ENCODE measurements at regions not wholly inside any gene's neighbourhood (a gene's known extent, or its start where the extent isn't known, plus 50 kb on each side); places are given as distances from the start of the nearest gene placed in this dataset.
"Not testable (repeated sequence)": the region's sequence is repeated elsewhere in the genome, so short reads cannot be mapped to it uniquely, and the experiment has no call there.

DNA sequence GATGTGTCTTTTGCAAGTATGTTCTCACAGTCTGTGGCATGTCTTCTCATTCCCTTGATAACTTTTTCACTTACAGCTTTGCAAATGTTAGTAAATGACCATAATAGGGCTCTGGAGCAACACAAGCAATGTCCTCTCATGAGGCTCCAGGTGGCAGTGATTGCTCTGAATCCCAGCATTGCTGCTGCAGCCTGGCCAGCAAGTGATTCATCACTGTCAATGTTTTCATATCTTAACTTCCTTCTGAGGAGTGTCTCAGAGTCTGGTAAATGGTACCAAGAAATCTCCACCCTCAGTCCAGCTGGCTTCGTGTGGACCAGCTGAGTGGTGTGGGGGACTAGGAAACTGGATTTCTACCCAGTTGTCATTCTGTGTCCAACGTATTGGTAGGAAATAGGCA, 139.6 kb downstream of the MYLK4 start:
- Mint-ChIP-seq H3K9me3 (peaks cover 6% of the 10 kb centered on the region), H3K4me3 (no peak overlapping the region), H3K27me3 (ENCODE audit: insufficient read depth) (peaks cover 38% of the 10 kb centered on the region), H3K27ac (no peak overlapping the region), H3K36me3 (ENCODE audit: low read depth) (no peaks in the 10 kb centered on the region), H3K4me1 (ENCODE audit: low read depth) (no peaks in the 10 kb centered on the region)
- no peak for DNase-seq (ENCODE audit: low spot score)
- intact Hi-C loops (cut with micrococcal nuclease) = no loop called here

DNA sequence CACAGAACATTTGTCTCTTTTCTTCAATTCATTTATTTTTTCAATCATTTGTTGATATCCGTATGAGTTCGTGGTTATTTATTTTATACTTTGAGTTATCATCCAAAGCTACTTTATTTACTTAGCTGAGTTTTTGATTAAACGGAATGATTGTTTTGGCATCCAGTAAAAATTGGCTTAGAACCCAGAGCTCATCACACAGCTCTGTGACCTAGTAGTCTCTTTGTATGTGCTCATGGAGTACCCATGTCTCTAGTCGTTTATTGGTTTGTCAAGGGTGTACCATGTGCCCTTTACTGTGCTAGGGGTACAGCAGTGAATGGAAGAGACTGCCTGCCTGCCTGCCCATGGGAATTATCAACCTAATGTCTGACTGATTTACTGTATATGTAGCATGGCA, 142.2 kb downstream of the MYLK4 start:
- H3K27me3 Mint-ChIP-seq (ENCODE audit: insufficient read depth) = peaks cover 34% of the 10 kb centered on the region
- H3K4me1 Mint-ChIP-seq (ENCODE audit: low read depth) = no peaks in the 10 kb centered on the region
- no peak overlapping the region for H3K27ac Mint-ChIP-seq
- intact Hi-C loops (cut with micrococcal nuclease) = no loop called here
- H3K9me3 Mint-ChIP-seq = no peaks in the 10 kb centered on the region
- no peaks in the 10 kb centered on the region for H3K36me3 Mint-ChIP-seq (ENCODE audit: low read depth)
- no peak for DNase-seq (ENCODE audit: low spot score)
- H3K4me3 Mint-ChIP-seq = no peak overlapping the region

DNA sequence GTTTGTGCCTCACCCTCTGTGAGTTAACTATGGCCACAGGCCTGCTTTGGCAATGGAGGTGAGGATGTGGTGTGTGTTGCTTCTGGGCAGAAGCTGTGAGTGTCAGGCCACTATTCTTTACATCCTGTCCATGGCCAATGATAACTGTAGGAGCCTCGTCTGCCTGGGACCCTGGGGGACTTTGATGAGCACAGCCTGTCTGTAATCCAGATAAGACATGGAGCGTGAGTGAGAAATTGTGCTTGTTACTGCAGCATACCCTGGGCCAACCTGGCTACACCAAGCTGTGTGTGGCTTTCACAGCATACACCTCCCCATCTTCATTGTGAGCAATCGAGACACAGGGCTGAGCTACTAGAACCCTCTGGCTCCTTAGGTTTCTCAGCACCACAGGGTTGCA, 150.4 kb downstream of the MYLK4 start:
- no peaks in the 10 kb centered on the region for H3K4me1 Mint-ChIP-seq (ENCODE audit: low read depth)
- peaks cover 25% of the 10 kb centered on the region for H3K27me3 Mint-ChIP-seq (ENCODE audit: insufficient read depth)
- H3K27ac Mint-ChIP-seq = no peak overlapping the region
- intact Hi-C loops (cut with micrococcal nuclease) = no loop called here
- no peaks in the 10 kb centered on the region for H3K36me3 Mint-ChIP-seq (ENCODE audit: low read depth)
- no peak overlapping the region for H3K4me3 Mint-ChIP-seq
- DNase-seq (ENCODE audit: low spot score) = no peak
- H3K9me3 Mint-ChIP-seq = no peaks in the 10 kb centered on the region

DNA sequence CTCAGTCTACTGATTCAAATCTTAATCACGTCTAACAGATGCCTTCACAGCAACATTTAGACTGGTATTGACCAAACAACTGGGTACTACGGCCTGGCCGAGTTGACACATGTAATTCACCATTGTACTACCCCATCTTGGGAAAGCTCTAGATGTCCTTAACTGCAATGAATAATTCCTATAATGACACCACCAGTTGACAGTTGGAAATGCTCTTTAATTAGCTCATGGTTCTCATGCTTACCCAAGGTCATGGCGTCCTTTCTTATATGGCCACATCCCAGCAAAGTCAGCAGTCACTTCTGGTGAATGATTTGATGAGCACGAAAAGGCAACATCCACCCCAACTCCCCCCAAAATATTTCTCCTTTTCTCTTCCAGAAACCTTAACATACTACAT, 150.9 kb downstream of the MYLK4 start:
- H3K4me1 Mint-ChIP-seq (ENCODE audit: low read depth) = no peaks in the 10 kb centered on the region
- H3K9me3 Mint-ChIP-seq = no peaks in the 10 kb centered on the region
- H3K36me3 Mint-ChIP-seq (ENCODE audit: low read depth) = no peaks in the 10 kb centered on the region
- H3K27me3 Mint-ChIP-seq (ENCODE audit: insufficient read depth) = peaks cover 22% of the 10 kb centered on the region
- DNase-seq (ENCODE audit: low spot score) = no peak
- intact Hi-C loops (cut with micrococcal nuclease) = no loop called here
- no peak overlapping the region for H3K27ac Mint-ChIP-seq
- no peak overlapping the region for H3K4me3 Mint-ChIP-seq

DNA sequence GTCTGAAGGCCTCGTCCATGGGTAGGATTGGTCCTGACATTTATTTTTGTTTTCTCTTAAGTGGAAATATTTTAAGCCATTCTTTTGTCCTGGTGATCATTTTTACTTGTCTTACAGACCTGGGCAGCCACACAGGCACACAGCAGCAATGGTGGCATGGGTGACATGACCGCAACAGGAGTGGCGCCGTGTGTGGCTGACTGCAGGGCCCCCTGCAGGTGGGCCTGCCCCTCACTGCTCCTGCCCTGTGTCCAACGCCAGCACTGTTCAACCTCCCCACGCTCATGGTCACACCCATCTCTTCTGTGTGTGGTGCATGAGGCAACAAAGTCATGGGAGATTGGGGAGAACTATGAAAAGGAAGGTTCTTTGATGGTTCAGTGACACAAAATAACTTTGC, 151.9 kb downstream of the MYLK4 start:
- Mint-ChIP-seq H3K27me3 (ENCODE audit: insufficient read depth) (peaks cover 23% of the 10 kb centered on the region), H3K9me3 (no peaks in the 10 kb centered on the region), H3K27ac (no peak overlapping the region), H3K4me3 (no peak overlapping the region), H3K4me1 (ENCODE audit: low read depth) (no peaks in the 10 kb centered on the region), H3K36me3 (ENCODE audit: low read depth) (no peaks in the 10 kb centered on the region)
- DNase-seq (ENCODE audit: low spot score) = no peak
- intact Hi-C loops (cut with micrococcal nuclease) = no loop called here

DNA sequence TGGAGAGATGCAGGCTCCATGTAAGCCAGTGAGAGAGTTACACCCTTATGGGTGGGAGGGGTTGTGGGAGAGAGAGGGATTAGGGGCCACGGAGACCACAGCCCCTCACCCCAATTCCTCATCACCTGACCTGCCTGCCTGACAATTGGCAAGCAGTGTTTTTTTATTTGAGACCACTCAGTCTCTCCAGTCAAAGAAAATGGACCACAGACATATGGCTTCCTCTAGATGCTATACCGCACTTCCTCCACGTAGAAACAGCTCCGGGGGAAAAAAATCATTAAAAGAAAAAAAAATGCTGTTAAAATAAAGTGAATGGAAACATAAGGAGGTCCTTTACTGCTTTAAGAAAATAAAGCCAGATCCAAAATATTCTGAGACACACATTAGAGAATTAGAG, 152.7 kb downstream of the MYLK4 start:
- Mint-ChIP-seq H3K9me3 (no peaks in the 10 kb centered on the region), H3K4me1 (ENCODE audit: low read depth) (no peaks in the 10 kb centered on the region), H3K27me3 (ENCODE audit: insufficient read depth) (peaks cover 23% of the 10 kb centered on the region), H3K27ac (no peak overlapping the region), H3K36me3 (ENCODE audit: low read depth) (no peaks in the 10 kb centered on the region), H3K4me3 (no peak overlapping the region)
- DNase-seq (ENCODE audit: low spot score) = no peak
- intact Hi-C loops (cut with micrococcal nuclease) = no loop called here

DNA sequence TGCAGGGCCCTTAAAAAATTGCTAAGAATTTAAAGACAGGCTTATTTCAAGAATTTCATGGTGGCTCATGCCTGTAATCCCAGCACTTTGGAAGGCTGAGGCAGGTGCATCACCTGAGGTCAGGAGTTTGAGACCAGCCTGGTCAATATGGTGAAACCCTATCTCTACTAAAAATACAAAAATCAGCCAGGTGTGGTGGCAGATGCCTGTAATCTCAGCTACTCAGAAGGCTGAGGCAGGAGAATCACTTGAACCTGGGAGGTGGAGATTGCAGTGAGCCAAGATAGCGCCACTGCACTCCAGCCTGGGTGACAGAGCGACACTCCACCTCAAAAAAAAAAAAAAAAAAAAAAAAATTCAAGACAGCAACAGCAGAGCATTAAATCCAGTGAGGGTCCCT, 153.3 kb downstream of the MYLK4 start:
- H3K27ac Mint-ChIP-seq; H3K4me3 Mint-ChIP-seq; H3K9me3 Mint-ChIP-seq; H3K36me3 Mint-ChIP-seq (ENCODE audit: low read depth); H3K4me1 Mint-ChIP-seq (ENCODE audit: low read depth); intact Hi-C loops (cut with micrococcal nuclease); DNase-seq (ENCODE audit: low spot score): not testable (repeated sequence)
- H3K27me3 Mint-ChIP-seq (ENCODE audit: insufficient read depth) = peaks cover 23% of the 10 kb centered on the region

DNA sequence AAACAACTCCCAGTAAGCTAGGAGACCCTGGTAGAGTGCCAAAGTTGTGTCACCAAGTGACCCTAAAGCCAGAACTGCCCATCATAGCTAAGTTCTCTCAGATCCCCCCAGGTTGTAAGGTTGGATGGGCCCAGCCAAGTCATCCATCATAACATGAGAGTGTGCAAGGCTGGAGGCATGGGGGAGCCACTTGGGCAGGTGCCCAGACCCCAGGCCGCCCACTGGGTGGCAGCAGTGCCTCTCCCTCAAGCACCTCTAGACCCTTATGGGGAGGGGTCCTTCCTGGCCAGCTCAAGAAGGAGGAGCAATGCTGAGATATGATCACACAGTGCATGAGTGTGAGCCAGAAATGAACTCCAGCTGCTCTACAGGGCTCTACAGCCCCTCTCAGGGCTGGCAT, 154.5 kb downstream of the MYLK4 start:
- peaks cover 16% of the 10 kb centered on the region for H3K27me3 Mint-ChIP-seq (ENCODE audit: insufficient read depth)
- DNase-seq (ENCODE audit: low spot score) = no peak
- H3K4me3 Mint-ChIP-seq = no peak overlapping the region
- H3K27ac Mint-ChIP-seq = no peak overlapping the region
- no peaks in the 10 kb centered on the region for H3K36me3 Mint-ChIP-seq (ENCODE audit: low read depth)
- intact Hi-C loops (cut with micrococcal nuclease) = no loop called here
- no peaks in the 10 kb centered on the region for H3K4me1 Mint-ChIP-seq (ENCODE audit: low read depth)
- no peaks in the 10 kb centered on the region for H3K9me3 Mint-ChIP-seq

DNA sequence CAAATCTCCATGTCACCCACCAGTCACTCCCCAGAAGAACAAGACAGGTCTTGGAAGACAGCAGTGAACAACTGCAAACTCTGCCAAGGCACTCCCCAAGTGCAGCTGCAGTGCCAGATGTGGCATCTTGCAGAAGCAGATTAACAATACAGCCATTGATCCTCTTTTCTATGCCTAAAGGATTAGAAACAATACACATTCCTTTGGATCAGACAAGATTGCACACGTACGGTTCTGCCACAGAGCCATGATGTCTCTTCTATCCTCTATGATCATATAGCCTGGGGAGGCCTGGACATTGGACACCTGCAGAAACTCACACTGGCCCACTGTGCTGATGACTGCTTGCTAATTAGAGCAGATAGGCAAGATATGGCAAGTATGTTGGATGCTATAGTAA, 155.9 kb downstream of the MYLK4 start:
- intact Hi-C loops (cut with micrococcal nuclease) = no loop called here
- Mint-ChIP-seq H3K27ac (no peak overlapping the region), H3K4me3 (no peak overlapping the region), H3K9me3 (no peaks in the 10 kb centered on the region), H3K27me3 (ENCODE audit: insufficient read depth) (peaks cover 19% of the 10 kb centered on the region), H3K36me3 (ENCODE audit: low read depth) (no peaks in the 10 kb centered on the region), H3K4me1 (ENCODE audit: low read depth) (no peaks in the 10 kb centered on the region)
- no peak for DNase-seq (ENCODE audit: low spot score)

DNA sequence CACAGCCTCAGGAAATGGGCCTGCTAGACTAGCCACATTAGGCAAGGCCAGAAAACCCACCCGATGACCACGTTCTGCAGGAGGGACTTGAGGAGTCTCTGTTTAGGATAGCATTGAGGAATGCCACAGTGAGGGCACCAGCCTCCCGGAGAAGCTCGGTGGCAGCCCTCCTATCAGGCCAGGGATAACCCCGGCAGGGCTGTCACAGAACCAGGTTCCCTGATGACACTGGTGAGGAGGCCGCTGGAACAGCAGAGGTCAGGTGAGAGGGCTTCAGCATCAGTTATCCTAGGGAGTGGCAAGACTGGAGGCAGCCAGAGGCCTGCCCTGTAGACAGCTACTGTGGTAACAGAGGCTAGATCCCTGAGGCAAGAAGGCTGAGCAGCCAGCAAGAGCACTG, 157.6 kb downstream of the MYLK4 start:
- Mint-ChIP-seq H3K4me1 (ENCODE audit: low read depth) (no peaks in the 10 kb centered on the region), H3K27ac (no peak overlapping the region), H3K36me3 (ENCODE audit: low read depth) (no peaks in the 10 kb centered on the region), H3K27me3 (ENCODE audit: insufficient read depth) (peaks cover 18% of the 10 kb centered on the region), H3K4me3 (no peak overlapping the region), H3K9me3 (no peaks in the 10 kb centered on the region)
- intact Hi-C loops (cut with micrococcal nuclease) = no loop called here
- DNase-seq (ENCODE audit: low spot score) = no peak

DNA sequence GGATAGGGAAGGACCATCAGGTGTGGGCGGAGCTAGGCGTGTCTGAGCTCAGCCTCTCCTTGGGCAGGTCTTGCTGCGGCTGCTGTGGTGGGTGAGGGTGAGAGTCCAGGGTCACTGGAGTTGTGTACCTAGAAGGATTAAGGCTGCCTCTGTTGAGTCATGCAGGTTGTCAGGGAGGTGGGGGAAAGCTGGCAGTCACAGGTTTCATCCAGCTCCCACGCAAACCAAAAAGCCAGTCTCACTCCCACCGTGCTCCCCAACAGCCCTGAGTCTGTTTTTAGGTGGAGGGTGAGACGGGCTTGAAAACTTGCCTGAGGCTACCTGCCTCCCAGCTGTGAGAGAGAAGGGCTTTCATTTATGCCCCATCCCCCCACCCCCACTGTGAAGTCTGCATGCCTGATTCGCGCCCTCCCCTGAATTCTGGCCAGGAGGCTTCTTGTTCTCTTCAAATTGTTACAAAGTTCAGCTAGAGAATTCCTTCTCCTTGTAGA, 161.5 kb downstream of the MYLK4 start:
- no peak overlapping the region for H3K4me3 Mint-ChIP-seq
- H3K9me3 Mint-ChIP-seq = no peaks in the 10 kb centered on the region
- no peak for DNase-seq (ENCODE audit: low spot score)

DNA sequence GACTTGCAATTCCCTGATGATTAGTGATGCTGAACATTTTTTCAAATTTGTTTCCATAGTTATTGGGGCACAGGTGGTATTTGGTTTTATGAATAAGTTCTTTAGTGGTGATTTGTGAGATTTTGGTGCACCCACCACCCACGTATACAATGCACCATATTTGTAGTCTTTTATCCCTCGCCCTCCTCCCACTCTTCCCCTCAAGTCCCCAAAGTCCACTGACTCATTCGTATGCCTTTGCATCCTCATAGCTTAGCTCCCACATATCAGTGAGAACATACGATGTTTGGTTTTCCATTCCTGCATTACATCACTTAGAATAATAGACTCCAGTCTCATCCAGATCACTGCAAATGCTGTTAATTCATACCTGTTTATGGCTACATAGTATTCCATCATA, 167.3 kb downstream of the MYLK4 start:
- intact Hi-C loops (cut with micrococcal nuclease) = no loop called here
- H3K4me3 Mint-ChIP-seq = no peak overlapping the region
- peaks cover 49% of the 10 kb centered on the region for H3K27me3 Mint-ChIP-seq (ENCODE audit: insufficient read depth)
- H3K4me1 Mint-ChIP-seq (ENCODE audit: low read depth) = no peaks in the 10 kb centered on the region
- no peaks in the 10 kb centered on the region for H3K9me3 Mint-ChIP-seq
- no peak for DNase-seq (ENCODE audit: low spot score)
- H3K36me3 Mint-ChIP-seq (ENCODE audit: low read depth) = no peaks in the 10 kb centered on the region
- H3K27ac Mint-ChIP-seq = no peak overlapping the region

More for the DNA sequence above, 161.5 kb downstream of the MYLK4 start:
- H3K27me3 Mint-ChIP-seq (ENCODE audit: insufficient read depth) = peaks cover 37% of the 10 kb centered on the region
- no peaks in the 10 kb centered on the region for H3K4me1 Mint-ChIP-seq (ENCODE audit: low read depth)
- intact Hi-C loops (cut with micrococcal nuclease) = no loop called here
- H3K27ac Mint-ChIP-seq = no peak overlapping the region
- no peaks in the 10 kb centered on the region for H3K36me3 Mint-ChIP-seq (ENCODE audit: low read depth)

DNA sequence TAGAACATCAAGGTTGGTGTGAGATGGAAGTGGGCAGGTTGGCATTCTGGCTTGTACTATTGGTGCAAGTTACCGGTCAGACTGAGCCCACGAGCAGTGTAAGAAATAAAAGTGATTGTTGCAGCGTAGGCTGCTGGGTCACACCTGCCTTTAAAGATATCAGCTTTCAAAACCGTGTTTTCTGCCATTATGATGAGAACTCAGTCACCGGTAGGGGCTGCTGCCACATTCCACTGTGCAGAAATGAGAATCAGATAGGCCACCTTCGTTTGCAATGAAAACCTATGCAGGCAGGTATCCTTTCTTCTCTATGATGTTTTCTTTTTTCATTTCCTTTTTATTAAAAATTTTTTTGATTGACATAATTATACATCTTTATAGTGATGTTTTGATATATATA, 168.5 kb downstream of the MYLK4 start:
- H3K27me3 Mint-ChIP-seq (ENCODE audit: insufficient read depth) = peaks cover 49% of the 10 kb centered on the region
- H3K4me1 Mint-ChIP-seq (ENCODE audit: low read depth) = no peaks in the 10 kb centered on the region
- H3K9me3 Mint-ChIP-seq = no peaks in the 10 kb centered on the region
- H3K36me3 Mint-ChIP-seq (ENCODE audit: low read depth) = no peaks in the 10 kb centered on the region
- H3K27ac Mint-ChIP-seq = no peak overlapping the region
- no peak for DNase-seq (ENCODE audit: low spot score)
- intact Hi-C loops (cut with micrococcal nuclease) = no loop called here
- no peak overlapping the region for H3K4me3 Mint-ChIP-seq

DNA sequence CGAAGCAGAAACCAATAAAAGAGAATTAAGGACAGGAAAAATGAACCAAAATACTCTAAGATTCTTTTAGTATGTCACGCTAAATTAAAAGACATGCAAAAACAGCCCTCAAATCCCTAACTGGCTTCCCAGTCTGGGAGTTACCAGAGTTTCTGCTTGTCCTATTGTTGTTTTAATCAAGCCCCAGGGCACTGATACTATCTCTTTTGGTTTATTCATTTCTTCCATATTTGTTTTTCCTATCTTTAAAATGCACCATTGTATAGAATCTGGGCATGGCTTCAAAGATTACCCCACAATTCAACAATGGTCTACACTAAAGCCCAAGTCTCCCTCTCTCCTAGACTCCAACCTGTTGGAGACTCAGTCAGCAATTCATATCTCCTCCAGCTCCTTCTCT, 169.1 kb downstream of the MYLK4 start:
- Mint-ChIP-seq H3K4me3 (no peak overlapping the region), H3K36me3 (ENCODE audit: low read depth) (no peaks in the 10 kb centered on the region), H3K27ac (no peak overlapping the region), H3K4me1 (ENCODE audit: low read depth) (no peaks in the 10 kb centered on the region), H3K9me3 (no peaks in the 10 kb centered on the region), H3K27me3 (ENCODE audit: insufficient read depth) (peaks cover 51% of the 10 kb centered on the region)
- intact Hi-C loops (cut with micrococcal nuclease) = no loop called here
- no peak for DNase-seq (ENCODE audit: low spot score)

Measured in activated T-helper 1 cell treated with anti-CD3 and anti-CD28 coated beads, Interleukin-12 subunit alpha, Interleukin-12 subunit beta, Interleukin-2, Interleukin-4 antibody, amounts not matched to agents 30 ng/mL and 10 ng/mL and 1 ng/mL, durations not matched to agents 14 hours and 24 hours and 36 hours (primary cell).